Keratinocyte (primary cell): ENCODE measurements at regions not wholly inside any gene's neighbourhood (a gene's known extent, or its start where the extent isn't known, plus 50 kb on each side); places are given as distances from the start of the nearest gene placed in this dataset.

Experiments used
- DNase-seq: peaks from one replicate; pipeline ENCODE4 v3.0.0-alpha.2; 2011; ENCODE audit warnings: low read depth, missing footprints, low spot score
- FAIRE-seq: peaks from 2 replicates; lab custom pipeline; 2011; peaks lifted over from hg19 to GRCh38; lab: Jason Lieb, UNC
- H2AFZ ChIP-seq: 2 replicates; pipeline ENCODE4 v1.6.0; 2012; ENCODE audit warnings: low read length, control low read depth, inconsistent platforms; ENCODE audit not compliant: control insufficient read depth
- H3K27ac ChIP-seq: 2 replicates; pipeline ENCODE4 v1.5.1; 2011; ENCODE audit warnings: low read length; ENCODE audit not compliant: control insufficient read depth, insufficient read depth
- H3K27me3 ChIP-seq: 3 replicates; pipeline ENCODE4 v1.6.0; 2011; ENCODE audit warnings: low read length; ENCODE audit not compliant: control insufficient read depth, insufficient read depth; ENCODE audit errors: extremely low read depth
- H3K36me3 ChIP-seq, 2 experiments: 2 replicates in 1 of 2; 3 replicates in 1 of 2; pipeline ENCODE4 v1.5.1; 2011; ENCODE audit warnings: low read length in 2 of 2, mild to moderate bottlenecking in 1 of 2; ENCODE audit not compliant: control insufficient read depth in 2 of 2, insufficient read depth in 2 of 2; ENCODE audit errors: extremely low read depth in 1 of 2
- H3K4me1 ChIP-seq: 3 replicates; pipeline ENCODE4 v1.5.1; 2011; ENCODE audit warnings: low read length; ENCODE audit not compliant: control insufficient read depth, insufficient read depth; ENCODE audit errors: extremely low read depth
- H3K4me2 ChIP-seq: 3 replicates; pipeline ENCODE4 v1.6.0; 2011; ENCODE audit warnings: low read depth, low read length; ENCODE audit not compliant: control insufficient read depth, insufficient read depth; ENCODE audit errors: extremely low read depth
- H3K4me3 ChIP-seq, 3 experiments: fragments of 200-600 bp in 1 of 3; sonication (generic) in 1 of 3; 2 replicates in 2 of 3; 3 replicates in 1 of 3; pipeline ENCODE4 v1.5.1; 2011 to 2016; ENCODE audit warnings: low read length in 3 of 3, mild to moderate bottlenecking in 3 of 3, control low read depth in 2 of 3, inconsistent platforms in 1 of 3, low read depth in 1 of 3, mixed read lengths in 1 of 3, mixed run types in 1 of 3, moderate library complexity in 1 of 3; ENCODE audit not compliant: control insufficient read depth in 2 of 3, insufficient read depth in 2 of 3; ENCODE audit errors: extremely low read depth in 1 of 3
- H3K79me2 ChIP-seq: 2 replicates; pipeline ENCODE4 v1.6.0; 2012; ENCODE audit warnings: low read length; ENCODE audit not compliant: control insufficient read depth, insufficient read depth
- H3K9ac ChIP-seq: 3 replicates; pipeline ENCODE4 v1.6.0; 2011; ENCODE audit warnings: low read length; ENCODE audit not compliant: control insufficient read depth, insufficient read depth; ENCODE audit errors: extremely low read depth
- H3K9me1 ChIP-seq: 3 replicates; pipeline ENCODE4 v1.6.0; 2011; ENCODE audit warnings: low read length; ENCODE audit not compliant: control insufficient read depth, insufficient read depth; ENCODE audit errors: extremely low read depth
- H3K9me3 ChIP-seq: 2 replicates; pipeline ENCODE4 v1.5.1; 2012; ENCODE audit warnings: low read depth, low read length; ENCODE audit not compliant: control insufficient read depth
- H4K20me1 ChIP-seq: 3 replicates; pipeline ENCODE4 v1.6.0; 2011; ENCODE audit warnings: low read length; ENCODE audit not compliant: control insufficient read depth, insufficient read depth; ENCODE audit errors: extremely low read depth
- EZH2 ChIP-seq: IDR thresholded peaks from one replicate; pipeline ENCODE4 v1.6.1; 2012; ENCODE audit warnings: inconsistent platforms, mild to moderate bottlenecking, low read length, moderate library complexity
- dilution Hi-C: fragments of 300-500 bp; cut with MboI; formaldehyde crosslinking; loops from one replicate; pipeline ENCODE4 v1.7.0; 2020; ENCODE audit warnings: low sequenced_read_pairs; ENCODE audit not compliant: extremely low pct_ligation_motif_present
- TF ChIP-seq, protein P1 (sequence below), 3 experiments: IDR thresholded peaks in 1 of 3; conservative IDR thresholded peaks in 1 of 3; optimal IDR thresholded peaks in 1 of 3; 2 replicates in 2 of 3; 3 replicates in 1 of 3; pipeline versions ENCODE3 to v1.5.1; 2011; ENCODE audit warnings: low read length in 3 of 3, mild to moderate bottlenecking in 3 of 3, moderate library complexity in 2 of 3, control low read depth in 1 of 3, inconsistent platforms in 1 of 3; ENCODE audit not compliant: insufficient read depth in 2 of 3; ENCODE audit errors: extremely low read depth in 1 of 3

DNA sequence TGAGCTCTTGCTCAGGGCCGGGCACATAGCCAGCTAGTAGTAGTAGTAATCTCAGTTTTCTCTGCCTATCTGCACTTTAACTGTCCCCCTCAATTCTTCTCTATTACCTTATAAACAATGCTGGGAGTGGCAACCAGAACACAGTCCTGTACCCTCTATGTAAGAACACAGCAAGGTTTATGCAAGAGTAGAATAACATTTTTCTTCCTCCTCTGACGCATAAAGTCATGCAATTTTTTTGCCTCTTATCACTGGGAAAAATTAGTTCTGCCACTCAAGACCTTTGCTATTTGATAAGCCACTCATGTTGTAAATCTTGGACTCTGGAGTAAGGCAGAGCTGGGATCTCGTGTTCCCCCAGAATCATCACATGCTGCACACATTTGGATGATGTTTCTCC lies 200.7 kb upstream of the SOX11 start:
- Histone ChIP-seq H3K9me1 (no peaks in the 10 kb centered on the region), H3K9ac (no peak overlapping the region), H3K27me3 (no peaks in the 10 kb centered on the region), H3K27ac (no peak overlapping the region), H3K4me1 (no peaks in the 10 kb centered on the region), H3K9me3 (peaks cover 2% of the 10 kb centered on the region), H3K36me3 (no peaks in the 10 kb centered on the region), H4K20me1 (no peaks in the 10 kb centered on the region), H3K4me2 (no peak overlapping the region), H3K79me2 (no peaks in the 10 kb centered on the region), H3K4me3 (no peak overlapping the region), H2AFZ (no peak overlapping the region)
- no peak for DNase-seq
- TF ChIP-seq, protein P1, sequence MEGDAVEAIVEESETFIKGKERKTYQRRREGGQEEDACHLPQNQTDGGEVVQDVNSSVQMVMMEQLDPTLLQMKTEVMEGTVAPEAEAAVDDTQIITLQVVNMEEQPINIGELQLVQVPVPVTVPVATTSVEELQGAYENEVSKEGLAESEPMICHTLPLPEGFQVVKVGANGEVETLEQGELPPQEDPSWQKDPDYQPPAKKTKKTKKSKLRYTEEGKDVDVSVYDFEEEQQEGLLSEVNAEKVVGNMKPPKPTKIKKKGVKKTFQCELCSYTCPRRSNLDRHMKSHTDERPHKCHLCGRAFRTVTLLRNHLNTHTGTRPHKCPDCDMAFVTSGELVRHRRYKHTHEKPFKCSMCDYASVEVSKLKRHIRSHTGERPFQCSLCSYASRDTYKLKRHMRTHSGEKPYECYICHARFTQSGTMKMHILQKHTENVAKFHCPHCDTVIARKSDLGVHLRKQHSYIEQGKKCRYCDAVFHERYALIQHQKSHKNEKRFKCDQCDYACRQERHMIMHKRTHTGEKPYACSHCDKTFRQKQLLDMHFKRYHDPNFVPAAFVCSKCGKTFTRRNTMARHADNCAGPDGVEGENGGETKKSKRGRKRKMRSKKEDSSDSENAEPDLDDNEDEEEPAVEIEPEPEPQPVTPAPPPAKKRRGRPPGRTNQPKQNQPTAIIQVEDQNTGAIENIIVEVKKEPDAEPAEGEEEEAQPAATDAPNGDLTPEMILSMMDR (optimal IDR thresholded peaks at IDR 0.05 in 1 of 3, IDR thresholded peaks at IDR 0.05 in 1 of 3, conservative IDR thresholded peaks at IDR 0.05 in 1 of 3; ENCODE audit: extremely low read depth in 1 of 3, insufficient read depth in 2 of 3, low read length in 3 of 3): no peak
- TF ChIP-seq EZH2: no peak
- dilution Hi-C loops: no loop called here
- FAIRE-seq: no peak

DNA sequence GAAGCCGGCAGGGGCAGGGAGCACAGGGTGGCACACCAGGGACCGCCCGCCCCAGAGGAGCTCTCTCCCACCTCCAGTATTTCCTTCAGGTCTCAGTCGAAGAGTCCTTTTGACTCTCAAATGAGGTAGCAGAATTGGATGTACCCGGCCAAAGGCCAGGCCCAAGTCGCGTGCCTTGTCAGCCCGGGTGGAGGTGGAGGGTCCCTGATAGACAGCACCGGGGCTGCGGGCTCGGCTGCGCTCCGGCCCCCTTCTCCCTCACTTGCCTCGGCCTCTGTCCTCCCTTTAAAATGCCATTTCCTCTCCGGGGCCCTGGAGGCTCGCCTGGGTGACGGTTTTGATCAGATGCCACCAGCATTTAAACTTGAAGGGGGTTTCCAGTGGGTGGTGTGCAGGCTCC lies 198.9 kb upstream of the SOX11 start:
- dilution Hi-C loops: no loop called here
- Histone ChIP-seq H3K27me3 (no peaks in the 10 kb centered on the region), H3K9me3 (peaks cover 2% of the 10 kb centered on the region), H4K20me1 (no peaks in the 10 kb centered on the region), H3K4me2 (no peak overlapping the region), H3K27ac (no peak overlapping the region), H3K4me3 (no peak overlapping the region), H3K9ac (no peak overlapping the region), H3K9me1 (no peaks in the 10 kb centered on the region), H3K79me2 (no peaks in the 10 kb centered on the region), H2AFZ (no peak overlapping the region), H3K4me1 (no peaks in the 10 kb centered on the region), H3K36me3 (no peaks in the 10 kb centered on the region)
- DNase-seq (no peak), FAIRE-seq (no peak)
- TF ChIP-seq, protein P1 (optimal IDR thresholded peaks at IDR 0.05 in 1 of 3, IDR thresholded peaks at IDR 0.05 in 1 of 3, conservative IDR thresholded peaks at IDR 0.05 in 1 of 3; ENCODE audit: extremely low read depth in 1 of 3, insufficient read depth in 2 of 3, low read length in 3 of 3): no peak
- TF ChIP-seq EZH2: no peak
